ENCODE measurements at regions not wholly inside any gene's neighbourhood (a gene's known extent, or its start where the extent isn't known, plus 50 kb on each side); places are given as distances from the start of the nearest gene placed in this dataset.

- Histone ChIP-seq H3K4me3 (ENCODE audit: low read depth, low read length, poor library complexity, severe bottlenecking) (no peak overlapping the region), H3K9me3 (ENCODE audit: low read depth, low read length, poor library complexity, severe bottlenecking) (no peaks in the 10 kb centered on the region), H3K36me3 (ENCODE audit: insufficient read depth, low read length, poor library complexity, severe bottlenecking) (no peaks in the 10 kb centered on the region), H3K27ac (ENCODE audit: low read depth, low read length, poor library complexity, severe bottlenecking) (no peak overlapping the region), H3K27me3 (replicated peaks; ENCODE audit: insufficient read depth, low read depth, low read length, poor library complexity) (no peaks in the 10 kb centered on the region), H3K4me1 (ENCODE audit: insufficient read depth, low read length, poor library complexity, severe bottlenecking) (peaks cover 17% of the 10 kb centered on the region)
- ChIA-PET POLR2A (ENCODE audit: low non-redundant PET) (no interaction called here), CTCF (no interaction called here)
- DNase-seq (ENCODE audit: low spot score): no peak
- intact Hi-C loops (cut with micrococcal nuclease; ENCODE audit: unreplicated experiment): no loop called here
- TF ChIP-seq CTCF (conservative IDR thresholded peaks at IDR 0.05; ENCODE audit: low read depth, low read length) (no peak), EZH2 (IDR thresholded peaks at IDR 0.05; ENCODE audit: borderline replicate concordance, low read depth, low read length, poor library complexity, severe bottlenecking) (no peak)
- no TSS peak for BruUV-seq (replicated peaks)
Observed at GRCh38 chr11:91854171-91854570, 370.4 kb upstream of the FAT3 start.

GRCh38 chr11:91851908-91852307, 372.7 kb upstream of the FAT3 start:
- POLR2A ChIA-PET (ENCODE audit: low non-redundant PET): no interaction called here

GRCh38 chr11:91850533-91851275, 373.9 kb upstream of the FAT3 start:
- H3K27me3 ChIP-seq (replicated peaks; ENCODE audit: insufficient read depth, low read depth, low read length, poor library complexity): no peaks in the 10 kb centered on the region
- ChIA-PET CTCF (no interaction called here), POLR2A (ENCODE audit: low non-redundant PET) (no interaction called here)
- no TSS peak for BruUV-seq (replicated peaks)
- no peaks in the 10 kb centered on the region for H3K9me3 ChIP-seq (ENCODE audit: low read depth, low read length, poor library complexity, severe bottlenecking)
- no peak for DNase-seq (ENCODE audit: low spot score)
- TF ChIP-seq CTCF (conservative IDR thresholded peaks at IDR 0.05; ENCODE audit: low read depth, low read length) (no peak), EZH2 (IDR thresholded peaks at IDR 0.05; ENCODE audit: borderline replicate concordance, low read depth, low read length, poor library complexity, severe bottlenecking) (no peak)
- no peak overlapping the region for H3K27ac ChIP-seq (ENCODE audit: low read depth, low read length, poor library complexity, severe bottlenecking)
- H3K36me3 ChIP-seq (ENCODE audit: insufficient read depth, low read length, poor library complexity, severe bottlenecking): no peaks in the 10 kb centered on the region
- H3K4me1 ChIP-seq (ENCODE audit: insufficient read depth, low read length, poor library complexity, severe bottlenecking): peaks cover 4% of the 10 kb centered on the region
- H3K4me3 ChIP-seq (ENCODE audit: low read depth, low read length, poor library complexity, severe bottlenecking): no peak overlapping the region
- intact Hi-C loops (cut with micrococcal nuclease; ENCODE audit: unreplicated experiment): no loop called here

More at GRCh38 chr11:91851908-91852307, 372.7 kb upstream of the FAT3 start:
- intact Hi-C loops (cut with micrococcal nuclease; ENCODE audit: unreplicated experiment): no loop called here
- H3K27me3 ChIP-seq (replicated peaks; ENCODE audit: insufficient read depth, low read depth, low read length, poor library complexity): no peaks in the 10 kb centered on the region
- no peak overlapping the region for H3K4me3 ChIP-seq (ENCODE audit: low read depth, low read length, poor library complexity, severe bottlenecking)
- no peaks in the 10 kb centered on the region for H3K36me3 ChIP-seq (ENCODE audit: insufficient read depth, low read length, poor library complexity, severe bottlenecking)
- CTCF ChIA-PET: no interaction called here
- TF ChIP-seq CTCF (conservative IDR thresholded peaks at IDR 0.05; ENCODE audit: low read depth, low read length) (no peak), EZH2 (IDR thresholded peaks at IDR 0.05; ENCODE audit: borderline replicate concordance, low read depth, low read length, poor library complexity, severe bottlenecking) (no peak)
- peaks cover 8% of the 10 kb centered on the region for H3K4me1 ChIP-seq (ENCODE audit: insufficient read depth, low read length, poor library complexity, severe bottlenecking)
- BruUV-seq (replicated peaks): no TSS peak
- no peak overlapping the region for H3K27ac ChIP-seq (ENCODE audit: low read depth, low read length, poor library complexity, severe bottlenecking)
- no peak for DNase-seq (ENCODE audit: low spot score)
- no peaks in the 10 kb centered on the region for H3K9me3 ChIP-seq (ENCODE audit: low read depth, low read length, poor library complexity, severe bottlenecking)
